Activated CD4-positive, alpha-beta T cell treated with anti-CD3 and anti-CD28 coated beads for 1 hour (primary cell): ENCODE measurements at regions not wholly inside any gene's neighbourhood (a gene's known extent, or its start where the extent isn't known, plus 50 kb on each side); places are given as distances from the start of the nearest gene placed in this dataset.

ENCODE experiments used
- DNase-seq: peaks from one replicate; pipeline ENCODE4 v3.0.0-alpha.2; 2020

GRCh38 chr3:110139048-110139447 lies 801.7 kb upstream of the DPPA4 start:
- no peak for DNase-seq

GRCh38 chr3:110139821-110140220 lies 802.5 kb upstream of the DPPA4 start:
- no peak for DNase-seq

GRCh38 chr3:110149763-110150162 lies 812.4 kb upstream of the DPPA4 start:
- DNase-seq = no peak

- DNase-seq = no peak
These were observed 819.9 kb upstream of the DPPA4 start for GRCh38 chr3:110157221-110157620.

GRCh38 chr3:110164632-110165369 lies 827.5 kb upstream of the DPPA4 start:
- DNase-seq = no peak

GRCh38 chr3:110165370-110165743 lies 828.0 kb upstream of the DPPA4 start:
- DNase-seq = no peak

- no peak for DNase-seq
These were observed 828.4 kb upstream of the DPPA4 start for GRCh38 chr3:110165753-110166152.

- no peak for DNase-seq
These were observed 829.4 kb upstream of the DPPA4 start for GRCh38 chr3:110166791-110167190.

- no peak for DNase-seq
These were observed 837.6 kb upstream of the DPPA4 start for GRCh38 chr3:110174908-110175307.

- DNase-seq = no peak
These were observed 841.6 kb upstream of the DPPA4 start for GRCh38 chr3:110178965-110179364.

- DNase-seq = no peak
These were observed 843.4 kb upstream of the DPPA4 start for GRCh38 chr3:110180733-110181132.

GRCh38 chr3:110181226-110181625 lies 843.9 kb upstream of the DPPA4 start:
- no peak for DNase-seq

GRCh38 chr3:110184536-110184935 lies 847.2 kb upstream of the DPPA4 start:
- DNase-seq = no peak

- DNase-seq = no peak
These were observed 855.7 kb upstream of the DPPA4 start for GRCh38 chr3:110193074-110193473.

- DNase-seq = no peak
These were observed 861.6 kb upstream of the DPPA4 start for GRCh38 chr3:110198717-110199587.

- no peak for DNase-seq
These were observed 862.2 kb upstream of the DPPA4 start for GRCh38 chr3:110199588-110199943.

- DNase-seq = no peak
These were observed 861.4 kb upstream of the NECTIN3 start for GRCh38 chr3:110210086-110210660.

GRCh38 chr3:110226645-110227044 lies 845.0 kb upstream of the NECTIN3 start:
- DNase-seq = no peak

GRCh38 chr3:110227991-110228390 lies 843.6 kb upstream of the NECTIN3 start:
- DNase-seq = no peak

GRCh38 chr3:110234831-110235230 lies 836.8 kb upstream of the NECTIN3 start:
- no peak for DNase-seq

GRCh38 chr3:110236976-110237610 lies 834.5 kb upstream of the NECTIN3 start:
- no peak for DNase-seq

GRCh38 chr3:110243081-110243480 lies 828.5 kb upstream of the NECTIN3 start:
- DNase-seq = no peak

GRCh38 chr3:110246796-110247376 lies 824.7 kb upstream of the NECTIN3 start:
- no peak for DNase-seq
